ENCODE measurements at regions not wholly inside any gene's neighbourhood (a gene's known extent, or its start where the extent isn't known, plus 50 kb on each side); places are given as distances from the start of the nearest gene placed in this dataset.

- peaks cover 54% of the 10 kb centered on the region for H3K9me3 Mint-ChIP-seq
- Histone ChIP-seq H3K36me3 (ENCODE audit: control insufficient read depth, insufficient read depth, low read length) (no peaks in the 10 kb centered on the region), H3K4me1 (ENCODE audit: control insufficient read depth, insufficient read depth, low read length) (no peaks in the 10 kb centered on the region), H3K4me3 (ENCODE audit: low read length) (peak overlapping the region; percentile 16), H3K9ac (ENCODE audit: extremely low read depth, low read length, poor library complexity, severe bottlenecking) (no peak overlapping the region), H3K9me3 (ENCODE audit: control insufficient read depth, low read length) (peaks cover 69% of the 10 kb centered on the region), H3K27me3 (ENCODE audit: control insufficient read depth, insufficient read depth, low read length, poor library complexity, severe bottlenecking) (no peaks in the 10 kb centered on the region), H3K27ac (ENCODE audit: low read depth, low read length) (no peak overlapping the region)
- H3K27me3 Mint-ChIP-seq (ENCODE audit: insufficient read depth), result peaks cover 6% of the 10 kb centered on the region
- no peak overlapping the region for H3K4me3 Mint-ChIP-seq
- WGBS, 2 experiments (ENCODE audit: insufficient coverage in 1 of 2, insufficient read length in 1 of 2), result 95 to 96% methylated on average over 4 to 8 of the region's 8 CpGs
- H3K27ac Mint-ChIP-seq, result no peak overlapping the region
- H3K36me3 Mint-ChIP-seq (ENCODE audit: low read depth), result peaks cover 1% of the 10 kb centered on the region
- no peak for DNase-seq
- H3K4me1 Mint-ChIP-seq, result peaks cover 6% of the 10 kb centered on the region
- TF ChIP-seq CTCF (conservative IDR thresholded peaks at IDR 0.05), result no peak
These were observed 50.9 kb upstream of the ANKRD10 start for GRCh38 chr13:110965755-110966134.

DNA sequence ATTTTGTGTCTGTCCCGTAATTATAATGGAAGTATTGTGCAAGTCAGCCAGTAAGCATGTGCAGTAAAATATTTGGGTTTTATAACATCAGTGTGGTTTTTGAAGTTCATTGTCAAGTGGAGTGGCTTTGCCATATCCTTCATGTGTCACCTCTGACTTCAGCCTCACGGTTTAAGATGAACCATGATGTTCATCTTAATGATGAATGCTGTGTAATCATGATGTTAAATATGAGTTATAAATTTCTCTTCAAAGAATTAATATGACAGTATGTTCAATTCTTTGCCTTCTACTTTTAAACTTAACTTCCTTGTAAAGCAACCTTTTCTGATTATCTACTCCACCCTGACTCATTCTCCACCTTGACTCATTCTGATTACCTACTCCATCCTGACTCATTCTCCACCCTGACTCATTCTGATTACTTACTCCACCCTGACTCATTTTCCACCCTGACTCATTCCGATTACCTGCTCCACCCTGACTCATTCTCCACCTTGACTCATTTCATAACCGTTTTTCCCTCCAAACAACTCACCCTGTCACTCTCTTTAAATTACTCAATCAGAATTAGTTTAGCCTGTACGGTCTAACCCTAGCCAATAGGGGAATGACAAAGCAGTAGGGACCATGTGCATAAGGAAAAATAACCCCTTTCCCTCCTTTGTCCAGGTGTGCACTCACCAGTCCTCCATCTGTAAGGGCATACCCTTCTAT, 50.3 kb upstream of the ANKRD10 start:
- no peak for DNase-seq
- Mint-ChIP-seq H3K4me1 (peaks cover 6% of the 10 kb centered on the region), H3K4me3 (no peak overlapping the region), H3K36me3 (ENCODE audit: low read depth) (peaks cover 1% of the 10 kb centered on the region), H3K9me3 (peaks cover 56% of the 10 kb centered on the region), H3K27me3 (ENCODE audit: insufficient read depth) (peaks cover 6% of the 10 kb centered on the region), H3K27ac (no peak overlapping the region)
- Histone ChIP-seq H3K9ac (ENCODE audit: extremely low read depth, low read length, poor library complexity, severe bottlenecking) (no peak overlapping the region), H3K27me3 (ENCODE audit: control insufficient read depth, insufficient read depth, low read length, poor library complexity, severe bottlenecking) (no peaks in the 10 kb centered on the region), H3K4me1 (ENCODE audit: control insufficient read depth, insufficient read depth, low read length) (no peaks in the 10 kb centered on the region), H3K4me3 (ENCODE audit: low read length) (peak overlapping the region; percentile 16), H3K27ac (ENCODE audit: low read depth, low read length) (no peak overlapping the region), H3K9me3 (ENCODE audit: control insufficient read depth, low read length) (peaks cover 69% of the 10 kb centered on the region), H3K36me3 (ENCODE audit: control insufficient read depth, insufficient read depth, low read length) (no peaks in the 10 kb centered on the region)
- no peak for TF ChIP-seq CTCF (conservative IDR thresholded peaks at IDR 0.05)
- 91 to 96% methylated on average over 3 to 5 of the region's 5 CpGs for WGBS, 2 experiments (ENCODE audit: insufficient coverage in 1 of 2, insufficient read length in 1 of 2)

All from endodermal cell (in vitro differentiated cells).